CD4-positive, alpha-beta T cell (primary cell): ENCODE measurements at regions not wholly inside any gene's neighbourhood (a gene's known extent, or its start where the extent isn't known, plus 50 kb on each side); places are given as distances from the start of the nearest gene placed in this dataset.

Experiments used
- ATAC-seq: fragments of 200-7000 bp; cut with Tn5 transposase; one replicate; pipeline ENCODE4 v1.10.0; 2022; ENCODE audit warnings: mild to moderate bottlenecking; ENCODE audit not compliant: poor library complexity
- CTCF ChIA-PET: fragments of 350-600 bp; sonication (Branson Sonifier 250); formaldehyde crosslinking; loops from one replicate; lab custom pipeline; 2021; ENCODE audit warnings: antibody characterized with exemption, inconsistent platforms; lab: Charles Lee
- POLR2A ChIA-PET: fragments of 350-600 bp; sonication (Branson Sonifier 250); formaldehyde crosslinking; loops from one replicate; lab custom pipeline; 2021; ENCODE audit warnings: antibody characterized with exemption, inconsistent platforms; lab: Charles Lee
- DNase-seq, 14 experiments: peaks; one replicate each; pipeline ENCODE4 v3.0.0-alpha.2; 2013 to 2020; ENCODE audit warnings: mixed read lengths in 2 of 14
- H3K27ac ChIP-seq, 2 donors: one replicate each; pipeline versions ENCODE4 v1.5.1 to v1.7.0; 2013; ENCODE audit warnings: low read length in 2 of 2, low read depth in 1 of 2, mild to moderate bottlenecking in 1 of 2
- H3K27me3 ChIP-seq, 2 experiments: 1 replicate in 1 of 2; 2 replicates in 1 of 2; pipeline versions ENCODE4 v1.6.1 to v1.7.0; 2013; ENCODE audit warnings: low read length in 2 of 2, control low read depth in 1 of 2, mild to moderate bottlenecking in 1 of 2, moderate library complexity in 1 of 2; ENCODE audit not compliant: insufficient read depth in 2 of 2, control insufficient read depth in 1 of 2
- H3K36me3 ChIP-seq: one replicate; pipeline ENCODE4 v1.6.1; 2013; ENCODE audit warnings: low read length, control low read depth; ENCODE audit not compliant: insufficient read depth
- H3K4me1 ChIP-seq: one replicate; pipeline ENCODE4 v1.6.1; 2013; ENCODE audit warnings: low read length, control low read depth; ENCODE audit not compliant: insufficient read depth
- H3K4me3 ChIP-seq: one replicate; pipeline ENCODE4 v1.5.1; 2013; ENCODE audit warnings: mild to moderate bottlenecking, low read length, moderate library complexity
- H3K9me3 ChIP-seq, 2 experiments: 1 replicate in 1 of 2; 2 replicates in 1 of 2; pipeline versions ENCODE4 v1.6.1 to v1.7.0; 2013; ENCODE audit warnings: low read length in 2 of 2, mild to moderate bottlenecking in 2 of 2, control low read depth in 1 of 2, moderate library complexity in 1 of 2; ENCODE audit not compliant: control insufficient read depth in 1 of 2, insufficient read depth in 1 of 2
- H3K27ac Mint-ChIP-seq: one replicate; pipeline ENCODE4 v1.8.0; 2020; ENCODE audit warnings: mixed read lengths
- H3K27me3 Mint-ChIP-seq: one replicate; pipeline ENCODE4 v1.8.0; 2021; ENCODE audit warnings: mixed read lengths
- H3K36me3 Mint-ChIP-seq: one replicate; pipeline ENCODE4 v1.8.0; 2021; ENCODE audit warnings: low read depth, mixed read lengths
- H3K4me1 Mint-ChIP-seq: one replicate; pipeline ENCODE4 v1.8.0; 2021; ENCODE audit warnings: low read depth, mixed read lengths
- H3K4me3 Mint-ChIP-seq: one replicate; pipeline ENCODE4 v1.8.0; 2020; ENCODE audit warnings: mild to moderate bottlenecking, mixed read lengths
- H3K9me3 Mint-ChIP-seq: one replicate; pipeline ENCODE4 v1.8.0; 2020; ENCODE audit warnings: mixed read lengths
- CTCF ChIP-seq: fragments of 200-600 bp; IDR thresholded peaks from one replicate; pipeline ENCODE4 v1.8.0; 2022; ENCODE audit warnings: antibody characterized with exemption, mild to moderate bottlenecking
- intact Hi-C, 2 experiments: fragments of 100-400 bp; cut with DNase I in 1 of 2; cut with micrococcal nuclease in 1 of 2; formaldehyde crosslinking; loops; one replicate each; pipeline versions ENCODE4 v1.15.1 to v1.9.0; 2023 to 2025; cut with DNase I, micrococcal nuclease

- Mint-ChIP-seq H3K4me1 (no peaks in the 10 kb centered on the region), H3K27ac (no peak overlapping the region), H3K9me3 (peaks cover 9% of the 10 kb centered on the region), H3K27me3 (peaks cover 5% of the 10 kb centered on the region), H3K4me3 (no peak overlapping the region), H3K36me3 (no peaks in the 10 kb centered on the region)
- POLR2A ChIA-PET: no interaction called here
- no peak for TF ChIP-seq CTCF
- Histone ChIP-seq H3K4me3 (no peak overlapping the region), H3K27ac (no peak overlapping the region), H3K36me3 (no peaks in the 10 kb centered on the region), H3K4me1 (no peaks in the 10 kb centered on the region), H3K9me3 (peaks cover 4 to 18% of the 10 kb centered on the region in 2 experiments), H3K27me3 (no peaks in the 10 kb centered on the region)
- DNase-seq: no peak
- CTCF ChIA-PET: no interaction called here
- ATAC-seq: no peak
- intact Hi-C loops: no loop called here
Measured at GRCh38 chr7:17429579-17429978, 131.1 kb downstream of the AHR start.

- Histone ChIP-seq H3K9me3 (peaks cover 4 to 9% of the 10 kb centered on the region in 2 experiments), H3K36me3 (no peaks in the 10 kb centered on the region), H3K4me1 (no peaks in the 10 kb centered on the region), H3K27ac (no peak overlapping the region), H3K4me3 (no peak overlapping the region), H3K27me3 (no peaks in the 10 kb centered on the region)
- H3K27me3 Mint-ChIP-seq: peaks cover 5% of the 10 kb centered on the region
- ChIA-PET POLR2A (no interaction called here), CTCF (interaction anchor here (0.8 kb wide), 1 partner anchor 28 kb away, joined by 3 read pairs; no protein-coding TSS in a partner anchor)
- no peak overlapping the region for H3K4me3 Mint-ChIP-seq
- H3K27ac Mint-ChIP-seq: no peak overlapping the region
- TF ChIP-seq CTCF: no peak
- intact Hi-C loops: no loop called here
- no peaks in the 10 kb centered on the region for H3K36me3 Mint-ChIP-seq
- DNase-seq: no peak
- no peak for ATAC-seq
- no peaks in the 10 kb centered on the region for H3K4me1 Mint-ChIP-seq
- peaks cover 3% of the 10 kb centered on the region for H3K9me3 Mint-ChIP-seq
Measured at GRCh38 chr7:17432793-17433192, 134.3 kb downstream of the AHR start.

GRCh38 chr7:17434191-17434590 lies 135.7 kb downstream of the AHR start:
- CTCF ChIA-PET: no interaction called here
- H3K4me3 Mint-ChIP-seq: no peak overlapping the region
- intact Hi-C loops: no loop called here

More at GRCh38 chr7:17434191-17434590, 135.7 kb downstream of the AHR start:
- Histone ChIP-seq H3K4me1 (no peaks in the 10 kb centered on the region), H3K9me3 (no peaks in the 10 kb centered on the region), H3K27ac (no peak overlapping the region), H3K27me3 (no peaks in the 10 kb centered on the region), H3K4me3 (no peak overlapping the region), H3K36me3 (no peaks in the 10 kb centered on the region)
- POLR2A ChIA-PET: no interaction called here
- Mint-ChIP-seq H3K36me3 (no peaks in the 10 kb centered on the region), H3K27ac (no peak overlapping the region), H3K9me3 (no peaks in the 10 kb centered on the region), H3K4me1 (no peaks in the 10 kb centered on the region), H3K27me3 (peaks cover 5% of the 10 kb centered on the region)
- ATAC-seq: no peak
- DNase-seq: no peak
- no peak for TF ChIP-seq CTCF
